Thyroid gland (tissue), 4 donors: ENCODE measurements at regions not wholly inside any gene's neighbourhood (a gene's known extent, or its start where the extent isn't known, plus 50 kb on each side); places are given as distances from the start of the nearest gene placed in this dataset.

Source experiments
- CTCF ChIP-seq, 6 experiments: fragments of 200-600 bp in 3 of 6; fragments of 450-650 bp in 3 of 6; sonication (generic) in 3 of 6; IDR thresholded peaks; one replicate each; pipeline ENCODE4 v1.5.1; 2016 to 2019; ENCODE audit warnings: antibody characterized with exemption in 6 of 6, mild to moderate bottlenecking in 2 of 6, inconsistent platforms in 1 of 6, moderate library complexity in 1 of 6
- POLR2A ChIP-seq, 2 donors: fragments of 450-650 bp; IDR thresholded peaks; one replicate each; pipeline ENCODE4 v1.6.1; 2017; ENCODE audit warnings: antibody characterized with exemption in 2 of 2, mild to moderate bottlenecking in 2 of 2, moderate library complexity in 1 of 2

- no peak for TF ChIP-seq CTCF (IDR thresholded peaks at IDR 0.05)
- TF ChIP-seq POLR2A (IDR thresholded peaks at IDR 0.05), result no peak
Measured at GRCh38 chr2:138323382-138324067, 178.0 kb upstream of the SPOPL start.
